ENCODE measurements at regions not wholly inside any gene's neighbourhood (a gene's known extent, or its start where the extent isn't known, plus 50 kb on each side); places are given as distances from the start of the nearest gene placed in this dataset.

DNA sequence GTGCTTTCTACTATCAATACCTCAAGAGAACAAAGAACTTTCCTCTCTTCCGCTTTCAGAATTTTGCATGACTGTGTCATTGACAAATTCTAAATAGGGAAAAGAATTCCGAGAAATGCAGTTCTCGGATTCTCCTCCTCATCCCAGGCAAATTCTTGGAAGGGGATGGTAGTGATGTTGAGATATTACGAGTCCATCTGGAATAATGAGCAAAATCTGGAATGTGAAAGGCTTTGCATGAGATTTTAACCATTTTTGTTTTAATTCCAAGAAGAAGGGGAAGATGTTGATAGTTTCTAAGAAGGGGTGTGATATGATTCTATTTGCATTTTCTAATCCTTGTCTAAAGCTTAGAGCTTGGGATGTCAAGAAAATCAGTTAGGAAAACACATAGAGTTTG lies 127.1 kb upstream of the DOCK10 start:
- Histone ChIP-seq H3K27ac (no peak overlapping the region), H3K36me3 (no peaks in the 10 kb centered on the region), H3K9me3 (no peaks in the 10 kb centered on the region), H3K4me1 (no peaks in the 10 kb centered on the region), H3K27me3 (no peaks in the 10 kb centered on the region), H3K4me3 (no peak overlapping the region)
- DNase-seq (ENCODE audit: low spot score in 2 of 2): no peak
- TF ChIP-seq, protein P1, sequence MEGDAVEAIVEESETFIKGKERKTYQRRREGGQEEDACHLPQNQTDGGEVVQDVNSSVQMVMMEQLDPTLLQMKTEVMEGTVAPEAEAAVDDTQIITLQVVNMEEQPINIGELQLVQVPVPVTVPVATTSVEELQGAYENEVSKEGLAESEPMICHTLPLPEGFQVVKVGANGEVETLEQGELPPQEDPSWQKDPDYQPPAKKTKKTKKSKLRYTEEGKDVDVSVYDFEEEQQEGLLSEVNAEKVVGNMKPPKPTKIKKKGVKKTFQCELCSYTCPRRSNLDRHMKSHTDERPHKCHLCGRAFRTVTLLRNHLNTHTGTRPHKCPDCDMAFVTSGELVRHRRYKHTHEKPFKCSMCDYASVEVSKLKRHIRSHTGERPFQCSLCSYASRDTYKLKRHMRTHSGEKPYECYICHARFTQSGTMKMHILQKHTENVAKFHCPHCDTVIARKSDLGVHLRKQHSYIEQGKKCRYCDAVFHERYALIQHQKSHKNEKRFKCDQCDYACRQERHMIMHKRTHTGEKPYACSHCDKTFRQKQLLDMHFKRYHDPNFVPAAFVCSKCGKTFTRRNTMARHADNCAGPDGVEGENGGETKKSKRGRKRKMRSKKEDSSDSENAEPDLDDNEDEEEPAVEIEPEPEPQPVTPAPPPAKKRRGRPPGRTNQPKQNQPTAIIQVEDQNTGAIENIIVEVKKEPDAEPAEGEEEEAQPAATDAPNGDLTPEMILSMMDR (IDR thresholded peaks at IDR 0.05): no peak
- TF ChIP-seq POLR2A (IDR thresholded peaks at IDR 0.05) (no peak), POLR2AphosphoS5 (IDR thresholded peaks at IDR 0.05) (no peak), EP300 (IDR thresholded peaks at IDR 0.05) (no peak)
- 80% methylated on average over 4 of the region's 4 CpGs for WGBS

DNA sequence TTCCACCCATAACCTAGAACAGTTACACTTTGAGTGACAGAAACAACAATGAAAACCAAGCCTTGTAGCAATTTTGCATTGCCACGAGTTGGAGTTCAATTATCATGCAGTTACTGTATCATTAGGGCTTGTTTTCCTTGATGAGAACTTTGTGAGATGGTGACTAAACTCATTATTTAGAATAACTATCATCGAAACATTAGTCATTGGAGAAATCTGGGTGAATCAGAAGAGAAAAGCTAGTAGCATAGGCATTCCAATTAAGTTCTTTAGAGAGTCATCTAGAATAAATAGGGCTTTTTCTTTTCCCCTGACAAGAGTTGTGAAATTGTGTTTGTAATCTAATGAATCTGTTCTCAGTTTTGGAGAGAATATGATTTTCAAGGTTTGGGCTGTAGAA lies 122.8 kb upstream of the DOCK10 start:
- TF ChIP-seq POLR2A (IDR thresholded peaks at IDR 0.05): no peak
- no peak for TF ChIP-seq EP300 (IDR thresholded peaks at IDR 0.05)
- TF ChIP-seq, protein P1 (IDR thresholded peaks at IDR 0.05): no peak
- no peak for TF ChIP-seq POLR2AphosphoS5 (IDR thresholded peaks at IDR 0.05)
- Histone ChIP-seq H3K36me3 (no peaks in the 10 kb centered on the region), H3K4me3 (no peak overlapping the region), H3K9me3 (no peaks in the 10 kb centered on the region), H3K27me3 (no peaks in the 10 kb centered on the region), H3K27ac (no peak overlapping the region), H3K4me1 (no peaks in the 10 kb centered on the region)
- no peak for DNase-seq (ENCODE audit: low spot score in 2 of 2)
- 51% methylated on average over 2 of the region's 2 CpGs for WGBS

DNA sequence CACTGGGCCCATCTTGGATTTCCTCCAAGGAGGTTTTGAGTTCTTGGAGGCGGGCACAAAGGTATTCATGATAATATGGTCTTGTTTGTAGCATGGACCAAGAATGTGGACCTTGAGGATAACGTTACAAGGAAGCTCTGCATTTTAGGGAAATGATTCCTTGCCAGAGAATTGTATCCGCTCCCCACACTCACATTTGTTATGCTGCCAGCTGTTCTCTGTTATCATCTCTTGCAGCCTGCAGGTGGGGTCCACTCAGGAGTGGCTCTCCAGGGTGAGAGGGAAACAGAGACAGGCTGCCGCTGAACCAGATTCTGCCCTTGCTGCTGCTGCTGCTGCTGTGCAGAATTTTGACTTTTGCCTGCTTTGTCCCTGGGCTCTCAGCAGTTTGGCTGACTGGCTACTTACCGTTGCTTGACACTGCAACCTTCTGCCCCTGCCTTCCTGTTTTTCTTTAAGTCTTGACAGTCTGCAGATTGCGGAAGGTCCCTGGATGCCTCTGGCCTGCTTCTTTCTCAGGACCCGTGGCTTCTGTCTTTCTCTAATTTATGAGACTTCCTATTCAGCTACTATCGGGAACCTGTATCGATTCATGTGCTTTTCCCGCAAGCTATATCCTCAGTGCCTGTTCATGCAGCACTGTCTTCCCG lies 122.3 kb upstream of the DOCK10 start:
- WGBS: 63% methylated on average over 11 of the region's 11 CpGs

DNA sequence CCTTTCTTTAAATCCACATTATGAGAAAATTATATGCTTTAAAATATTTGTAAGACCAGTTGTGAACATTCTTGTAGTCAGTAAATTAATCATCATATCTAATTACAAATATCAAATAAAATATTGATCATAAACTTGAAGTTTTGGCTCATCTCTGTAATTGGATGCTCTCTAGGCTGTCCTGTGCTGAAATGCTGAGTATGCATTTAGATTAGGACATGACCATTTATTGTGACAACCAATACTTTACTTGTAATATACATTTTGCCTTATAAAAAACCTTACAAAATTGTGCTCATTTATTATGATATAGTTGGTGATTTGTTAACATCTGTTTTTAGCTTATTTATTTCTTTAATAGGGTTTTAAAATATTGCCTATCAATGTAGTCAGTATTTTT lies 116.1 kb upstream of the DOCK10 start:
- no peaks in the 10 kb centered on the region for H3K36me3 ChIP-seq
- TF ChIP-seq, protein P1 (IDR thresholded peaks at IDR 0.05): no peak
- TF ChIP-seq POLR2A (IDR thresholded peaks at IDR 0.05) (no peak), POLR2AphosphoS5 (IDR thresholded peaks at IDR 0.05) (no peak), EP300 (IDR thresholded peaks at IDR 0.05) (no peak)
- H3K4me1 ChIP-seq: no peaks in the 10 kb centered on the region
- H3K27me3 ChIP-seq: no peaks in the 10 kb centered on the region
- H3K9me3 ChIP-seq: no peaks in the 10 kb centered on the region
- no peak for DNase-seq (ENCODE audit: low spot score in 2 of 2)
- no peak overlapping the region for H3K4me3 ChIP-seq
- no peak overlapping the region for H3K27ac ChIP-seq

More for the DNA sequence above, 122.3 kb upstream of the DOCK10 start:
- TF ChIP-seq, protein P1 (IDR thresholded peaks at IDR 0.05): no peak
- TF ChIP-seq POLR2A (IDR thresholded peaks at IDR 0.05): no peak
- no peak for DNase-seq (ENCODE audit: low spot score in 2 of 2)
- H3K36me3 ChIP-seq: no peaks in the 10 kb centered on the region
- H3K27ac ChIP-seq: no peak overlapping the region
- H3K27me3 ChIP-seq: no peaks in the 10 kb centered on the region
- no peak overlapping the region for H3K4me3 ChIP-seq
- H3K9me3 ChIP-seq: no peaks in the 10 kb centered on the region
- H3K4me1 ChIP-seq: no peaks in the 10 kb centered on the region

DNA sequence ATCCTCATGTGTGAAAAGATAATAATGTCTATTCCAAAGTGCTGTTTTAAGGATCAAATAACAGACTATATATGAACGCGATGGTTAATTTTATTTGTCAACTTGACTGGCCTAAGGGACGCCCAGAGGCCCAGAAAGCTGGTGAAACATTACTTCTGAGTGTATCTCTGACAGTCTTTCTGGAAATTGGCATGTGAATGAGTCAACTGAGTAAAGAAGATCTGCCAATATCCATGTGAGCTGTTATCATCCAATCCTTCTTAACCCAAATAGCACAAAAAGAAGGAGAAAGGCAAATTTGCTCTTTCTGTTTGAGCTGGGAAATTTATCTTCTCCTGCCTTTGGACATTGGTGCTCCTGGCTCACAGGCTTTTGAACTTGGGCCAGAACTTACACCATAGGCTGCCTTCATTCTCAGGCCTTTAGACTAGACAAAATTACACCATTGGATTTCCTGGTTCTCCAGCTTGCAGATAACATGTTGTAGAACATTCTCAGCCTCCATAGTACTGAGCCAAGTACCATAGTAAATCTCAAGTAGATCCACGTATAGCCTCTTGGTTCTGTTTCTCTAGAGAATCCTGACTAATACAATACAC lies 114.7 kb upstream of the DOCK10 start:
- no peaks in the 10 kb centered on the region for H3K27me3 ChIP-seq

More for the DNA sequence above, 114.7 kb upstream of the DOCK10 start:
- Histone ChIP-seq H3K4me1 (no peaks in the 10 kb centered on the region), H3K27ac (no peak overlapping the region), H3K4me3 (no peak overlapping the region), H3K36me3 (no peaks in the 10 kb centered on the region), H3K9me3 (no peaks in the 10 kb centered on the region)
- 77% methylated on average over 4 of the region's 4 CpGs for WGBS
- TF ChIP-seq, protein P1 (IDR thresholded peaks at IDR 0.05): no peak
- DNase-seq (ENCODE audit: low spot score in 2 of 2): no peak

Data from suprapubic skin (tissue), 4 donors.